Stimulated activated CD4-positive, alpha-beta T cell treated with anti-CD3 and anti-CD28 coated beads, Interleukin-12 subunit alpha, Interleukin-12 subunit beta, amount 100 ng/mL, for 24 hours (primary cell): ENCODE measurements at regions not wholly inside any gene's neighbourhood (a gene's known extent, or its start where the extent isn't known, plus 50 kb on each side); places are given as distances from the start of the nearest gene placed in this dataset.

Experiments used
- DNase-seq, 2 experiments: peaks; one replicate each; pipeline ENCODE4 v3.0.0-alpha.2; 2020; ENCODE audit warnings: low read depth in 2 of 2

- DNase-seq, result no peak
Measured at GRCh38 chr3:43950775-43951174, 260.0 kb downstream of the ABHD5 start.

GRCh38 chr3:43951813-43952212 is 261.1 kb downstream of the ABHD5 start:
- no peak for DNase-seq

- no peak for DNase-seq
Measured at GRCh38 chr3:43953380-43953779, 262.6 kb downstream of the ABHD5 start.

- no peak for DNase-seq
Measured at GRCh38 chr3:43953814-43954692, 263.3 kb downstream of the ABHD5 start.

- no peak for DNase-seq
Measured at GRCh38 chr3:43956945-43957344, 266.2 kb downstream of the ABHD5 start.

- DNase-seq, result no peak
Measured at GRCh38 chr3:43957553-43957952, 266.8 kb downstream of the ABHD5 start.

GRCh38 chr3:43958005-43958770 is 267.4 kb downstream of the ABHD5 start:
- DNase-seq, result no peak

GRCh38 chr3:43958973-43959372 is 268.2 kb downstream of the ABHD5 start:
- DNase-seq, result no peak

- DNase-seq, result no peak
Measured at GRCh38 chr3:43959498-43960447, 269.0 kb downstream of the ABHD5 start.

- no peak for DNase-seq
Measured at GRCh38 chr3:43960448-43960840, 269.7 kb downstream of the ABHD5 start.

- DNase-seq, result no peak
Measured at GRCh38 chr3:43962043-43962442, 271.3 kb downstream of the ABHD5 start.

- DNase-seq, result no peak
Measured at GRCh38 chr3:43963208-43963607, 272.5 kb downstream of the ABHD5 start.

GRCh38 chr3:43964640-43965039 is 273.9 kb downstream of the ABHD5 start:
- no peak for DNase-seq

- no peak for DNase-seq
Measured at GRCh38 chr3:43965656-43966055, 274.9 kb downstream of the ABHD5 start.

GRCh38 chr3:43966126-43966525 is 275.4 kb downstream of the ABHD5 start:
- no peak for DNase-seq

GRCh38 chr3:43966530-43966929 is 275.2 kb upstream of the TOPAZ1 start:
- no peak for DNase-seq

GRCh38 chr3:43968465-43968864 is 273.2 kb upstream of the TOPAZ1 start:
- DNase-seq, result no peak

GRCh38 chr3:43969944-43970343 is 271.7 kb upstream of the TOPAZ1 start:
- no peak for DNase-seq

- DNase-seq, result no peak
Measured at GRCh38 chr3:43970351-43970750, 271.3 kb upstream of the TOPAZ1 start.

GRCh38 chr3:43970920-43971319 is 270.8 kb upstream of the TOPAZ1 start:
- no peak for DNase-seq

GRCh38 chr3:43971486-43971885 is 270.2 kb upstream of the TOPAZ1 start:
- DNase-seq, result no peak

GRCh38 chr3:43978708-43979107 is 263.0 kb upstream of the TOPAZ1 start:
- no peak for DNase-seq
